Smooth muscle cell of the brain vasculature (primary cell): ENCODE measurements at regions not wholly inside any gene's neighbourhood (a gene's known extent, or its start where the extent isn't known, plus 50 kb on each side); places are given as distances from the start of the nearest gene placed in this dataset.

ENCODE experiments used
- DNase-seq: peaks from one replicate; pipeline ENCODE4 v3.0.0-alpha.2; 2012; ENCODE audit warnings: low read depth, low spot score

GRCh38 chr6:106918115-106918514, 56.4 kb downstream of the CD24 start:
- DNase-seq: no peak

GRCh38 chr6:106916891-106917290, 57.6 kb downstream of the CD24 start:
- DNase-seq: no peak

- DNase-seq: no peak
These were observed 60.8 kb downstream of the CD24 start for GRCh38 chr6:106913676-106914280.

GRCh38 chr6:106913111-106913510, 61.4 kb downstream of the CD24 start:
- DNase-seq: no peak

- DNase-seq: no peak
These were observed 62.4 kb downstream of the CD24 start for GRCh38 chr6:106912091-106912490.

- DNase-seq: no peak
These were observed 63.3 kb downstream of the CD24 start for GRCh38 chr6:106910999-106911949.

GRCh38 chr6:106908386-106908840, 66.1 kb downstream of the CD24 start:
- DNase-seq: no peak

- DNase-seq: no peak
These were observed 66.8 kb downstream of the CD24 start for GRCh38 chr6:106907754-106908153.

- DNase-seq: no peak
These were observed 68.3 kb downstream of the CD24 start for GRCh38 chr6:106906232-106906631.

- no peak for DNase-seq
These were observed 71.2 kb downstream of the CD24 start for GRCh38 chr6:106903299-106903698.

- DNase-seq: no peak
These were observed 73.5 kb downstream of the CD24 start for GRCh38 chr6:106901062-106901461.

GRCh38 chr6:106899697-106900096, 74.8 kb downstream of the CD24 start:
- no peak for DNase-seq

- DNase-seq: no peak
These were observed 76.9 kb downstream of the CD24 start for GRCh38 chr6:106897580-106897979.

- no peak for DNase-seq
These were observed 78.9 kb downstream of the CD24 start for GRCh38 chr6:106895703-106896040.

- DNase-seq: no peak
These were observed 79.4 kb downstream of the CD24 start for GRCh38 chr6:106894978-106895702.

- DNase-seq: no peak
These were observed 82.3 kb downstream of the CD24 start for GRCh38 chr6:106892186-106892585.

- no peak for DNase-seq
These were observed 84.1 kb downstream of the CD24 start for GRCh38 chr6:106890447-106890846.

- DNase-seq: no peak
These were observed 84.8 kb downstream of the CD24 start for GRCh38 chr6:106889692-106890091.

- no peak for DNase-seq
These were observed 87.4 kb downstream of the CD24 start for GRCh38 chr6:106886922-106887797.

GRCh38 chr6:106886081-106886843, 88.3 kb downstream of the CD24 start:
- no peak for DNase-seq

GRCh38 chr6:106885679-106886078, 88.8 kb downstream of the CD24 start:
- no peak for DNase-seq
